AG09309 (cell line): ENCODE measurements at regions not wholly inside any gene's neighbourhood (a gene's known extent, or its start where the extent isn't known, plus 50 kb on each side); places are given as distances from the start of the nearest gene placed in this dataset.

ENCODE experiments used
- DNase-seq: peaks from one replicate; pipeline ENCODE4 v3.0.0-alpha.2; 2010; ENCODE audit warnings: low read depth
- H3K4me3 ChIP-seq: 2 replicates; pipeline ENCODE4 v1.5.1; 2011; ENCODE audit warnings: mild to moderate bottlenecking, low read depth, low read length, moderate library complexity; ENCODE audit not compliant: control insufficient read depth
- TF ChIP-seq, protein P1 (sequence below): IDR thresholded peaks from 2 replicates; pipeline ENCODE4 v1.5.1; 2011; ENCODE audit warnings: mild to moderate bottlenecking, low read depth, low read length, inconsistent platforms; ENCODE audit not compliant: insufficient read depth, control insufficient read depth; ENCODE audit errors: missing control alignments

DNA sequence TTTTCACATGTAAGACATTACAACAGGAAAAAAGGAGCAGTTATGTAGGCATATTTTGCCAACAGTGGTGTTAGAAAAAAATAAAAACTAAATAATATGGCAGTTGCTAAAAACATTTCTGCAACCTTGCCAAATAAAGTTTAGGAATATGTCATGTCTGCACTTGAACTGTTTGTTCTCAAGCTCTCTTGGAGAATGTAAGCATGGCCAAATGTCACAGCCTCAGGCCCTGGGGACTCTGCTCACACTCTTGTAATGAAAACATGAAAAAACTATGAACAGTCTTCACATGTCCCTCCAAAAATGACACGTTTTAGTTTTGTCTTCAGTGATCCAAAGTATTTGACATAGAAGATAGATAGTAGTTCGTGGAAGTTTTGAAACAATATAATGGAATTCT is 753.3 kb downstream of the LTN1 start:
- TF ChIP-seq, protein P1, sequence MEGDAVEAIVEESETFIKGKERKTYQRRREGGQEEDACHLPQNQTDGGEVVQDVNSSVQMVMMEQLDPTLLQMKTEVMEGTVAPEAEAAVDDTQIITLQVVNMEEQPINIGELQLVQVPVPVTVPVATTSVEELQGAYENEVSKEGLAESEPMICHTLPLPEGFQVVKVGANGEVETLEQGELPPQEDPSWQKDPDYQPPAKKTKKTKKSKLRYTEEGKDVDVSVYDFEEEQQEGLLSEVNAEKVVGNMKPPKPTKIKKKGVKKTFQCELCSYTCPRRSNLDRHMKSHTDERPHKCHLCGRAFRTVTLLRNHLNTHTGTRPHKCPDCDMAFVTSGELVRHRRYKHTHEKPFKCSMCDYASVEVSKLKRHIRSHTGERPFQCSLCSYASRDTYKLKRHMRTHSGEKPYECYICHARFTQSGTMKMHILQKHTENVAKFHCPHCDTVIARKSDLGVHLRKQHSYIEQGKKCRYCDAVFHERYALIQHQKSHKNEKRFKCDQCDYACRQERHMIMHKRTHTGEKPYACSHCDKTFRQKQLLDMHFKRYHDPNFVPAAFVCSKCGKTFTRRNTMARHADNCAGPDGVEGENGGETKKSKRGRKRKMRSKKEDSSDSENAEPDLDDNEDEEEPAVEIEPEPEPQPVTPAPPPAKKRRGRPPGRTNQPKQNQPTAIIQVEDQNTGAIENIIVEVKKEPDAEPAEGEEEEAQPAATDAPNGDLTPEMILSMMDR: no peak
- DNase-seq: no peak
- H3K4me3 ChIP-seq: no peak overlapping the region

DNA sequence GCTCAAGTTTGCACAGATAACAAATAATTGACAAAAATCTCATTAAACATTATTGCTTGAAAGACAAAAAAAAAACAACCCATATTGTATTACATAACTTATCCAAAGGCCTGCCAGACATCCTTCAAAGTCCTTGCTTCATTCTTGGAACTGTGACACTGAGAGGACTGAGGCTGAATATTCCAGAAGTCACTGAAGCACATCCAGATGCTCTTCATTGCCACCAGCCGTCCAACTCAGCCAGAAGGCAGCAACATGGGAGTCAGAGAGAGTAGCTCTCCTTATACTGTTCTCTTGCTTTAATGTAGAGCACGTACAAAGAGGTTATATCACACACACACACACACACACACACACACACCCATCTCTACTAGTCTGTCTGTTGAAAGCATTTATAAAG is 755.0 kb downstream of the LTN1 start:
- DNase-seq: no peak
- TF ChIP-seq, protein P1: no peak
- no peak overlapping the region for H3K4me3 ChIP-seq

DNA sequence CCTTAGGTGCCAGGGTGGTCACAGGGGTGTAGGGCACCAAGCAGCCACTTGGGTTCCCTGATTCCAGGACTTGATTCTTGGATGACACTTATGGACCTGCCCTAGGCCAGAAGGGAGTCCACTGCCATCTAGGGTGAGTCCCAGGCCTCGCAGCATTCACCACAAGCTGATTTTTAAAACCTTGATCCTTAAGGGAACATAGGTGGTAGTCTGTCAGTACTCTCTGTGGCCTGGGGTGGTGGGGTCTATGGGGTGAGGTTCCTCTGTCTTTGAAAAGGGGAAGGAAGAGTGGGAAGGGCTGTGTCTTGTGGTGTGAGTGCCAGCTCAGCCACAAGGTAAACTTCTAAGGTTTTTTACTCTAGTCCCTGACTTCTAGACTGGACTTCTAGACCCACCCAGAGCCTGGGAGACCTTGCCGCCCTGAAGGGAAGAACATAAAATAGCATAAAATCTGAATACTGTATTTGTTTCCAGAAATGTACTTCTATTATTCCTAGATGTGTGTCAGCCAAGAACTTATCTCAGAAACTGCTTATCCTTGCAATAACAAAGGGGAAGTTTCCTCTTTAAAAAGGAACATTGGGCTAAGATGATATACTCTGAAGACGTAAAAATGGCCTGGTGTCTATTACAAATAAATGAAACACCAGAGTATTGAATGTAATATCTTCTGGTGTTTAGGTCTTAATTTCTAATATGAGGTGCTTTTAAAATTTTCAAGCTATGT is 757.3 kb downstream of the LTN1 start:
- no peak for DNase-seq
- H3K4me3 ChIP-seq: no peak overlapping the region
- TF ChIP-seq, protein P1: peak; percentile 25

DNA sequence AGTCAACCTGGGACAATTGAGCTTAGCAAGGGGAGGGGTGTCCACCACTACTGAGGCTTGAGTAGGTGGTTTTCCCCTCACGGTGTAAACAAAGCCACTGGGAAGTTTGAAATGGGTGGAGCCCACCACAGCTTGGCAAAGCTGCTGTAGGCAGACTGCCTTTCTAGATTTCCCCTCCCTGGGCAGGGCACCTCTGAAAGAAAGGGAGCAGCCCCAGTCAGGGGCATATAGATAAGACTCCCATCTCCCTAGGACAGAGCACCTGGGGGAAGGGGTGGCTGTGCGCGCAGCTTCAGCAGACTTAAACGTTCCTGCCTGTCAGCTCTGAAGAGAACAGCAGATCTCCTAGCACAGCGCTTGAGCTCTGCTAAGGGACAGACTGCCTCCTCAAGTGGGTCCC is 758.4 kb downstream of the LTN1 start:
- TF ChIP-seq, protein P1: no peak
- no peak for DNase-seq
- H3K4me3 ChIP-seq: no peak overlapping the region

DNA sequence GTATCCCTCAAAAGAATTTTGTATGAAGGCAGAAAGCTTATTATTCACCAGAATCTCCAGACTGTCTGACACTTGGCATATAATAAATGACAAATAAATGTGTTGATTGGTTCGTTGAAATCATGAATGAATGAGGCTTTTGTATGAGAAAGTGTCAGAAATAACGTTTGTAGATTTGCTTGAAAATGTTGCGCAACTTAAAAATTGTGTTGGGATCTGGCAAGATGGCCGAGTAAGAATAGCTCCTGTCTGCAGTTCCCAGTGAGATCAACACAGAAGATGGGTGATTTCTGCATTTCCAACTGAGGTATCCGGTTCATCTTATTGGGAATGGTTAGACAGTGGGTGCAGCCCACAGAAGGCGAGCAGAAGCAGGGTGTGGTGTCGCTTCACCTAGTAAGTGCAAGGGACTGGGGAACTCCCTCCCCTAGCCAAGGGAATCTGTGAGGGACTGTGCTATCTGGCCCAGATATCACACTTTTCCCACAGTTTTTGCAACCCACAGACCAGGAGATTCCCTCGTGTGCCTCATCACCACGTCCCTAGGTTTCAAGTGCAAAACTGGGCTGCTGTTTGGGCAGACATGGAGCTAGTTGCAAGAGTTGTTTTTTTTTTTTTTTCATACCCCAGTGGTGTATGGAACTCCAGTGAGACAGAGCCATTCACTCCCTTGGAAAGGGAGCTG is 759.0 kb downstream of the LTN1 start:
- no peak for DNase-seq
- no peak overlapping the region for H3K4me3 ChIP-seq
- TF ChIP-seq, protein P1: no peak

DNA sequence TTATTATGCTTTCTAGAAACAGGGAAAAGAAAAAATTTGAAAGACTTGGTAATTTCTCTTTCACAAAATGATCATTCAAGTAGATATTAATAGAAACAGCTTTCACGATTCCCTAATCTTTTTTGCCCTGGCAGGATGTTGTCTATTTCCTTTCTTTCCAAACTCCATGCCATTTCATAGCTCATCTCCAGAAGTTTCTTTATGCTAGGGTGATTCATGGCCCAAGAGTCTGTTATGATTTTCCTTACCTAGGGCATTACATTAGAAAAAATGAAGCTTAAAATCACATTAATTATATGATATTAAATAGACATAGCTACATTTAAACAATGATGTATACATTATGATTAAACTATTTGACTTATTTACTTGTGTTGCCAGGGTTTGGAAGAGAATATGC is 762.1 kb downstream of the LTN1 start:
- H3K4me3 ChIP-seq: no peak overlapping the region
- TF ChIP-seq, protein P1: no peak
- DNase-seq: no peak

DNA sequence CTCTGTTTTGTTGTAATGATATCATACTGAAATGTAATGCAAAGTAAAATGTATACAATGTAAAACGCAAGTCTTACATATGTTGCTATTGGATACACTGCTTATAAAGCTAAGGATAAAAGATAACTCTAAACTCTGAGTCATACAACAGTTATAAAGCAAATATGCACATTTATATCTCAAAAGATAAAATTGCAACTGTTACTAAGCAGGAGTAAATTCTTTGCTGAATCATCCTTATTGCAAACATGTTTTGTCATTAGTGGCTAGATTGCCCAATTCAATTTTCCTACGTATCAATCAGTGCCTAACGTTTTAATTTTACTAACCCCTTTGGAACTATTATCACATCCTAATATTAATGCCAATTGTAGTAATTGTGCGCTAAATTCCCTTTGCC is 762.9 kb downstream of the LTN1 start:
- peak; percentile 44 for DNase-seq

More for the DNA sequence above, 762.9 kb downstream of the LTN1 start:
- no peak overlapping the region for H3K4me3 ChIP-seq
- TF ChIP-seq, protein P1: no peak
